ENCODE measurements at regions not wholly inside any gene's neighbourhood (a gene's known extent, or its start where the extent isn't known, plus 50 kb on each side); places are given as distances from the start of the nearest gene placed in this dataset.

GRCh38 chr11:97263183-97263858 lies 873.5 kb downstream of the JRKL start:
- TF ChIP-seq CTCF (IDR thresholded peaks at IDR 0.05 in 8 of 11, conservative IDR thresholded peaks at IDR 0.05 in 3 of 11) (no peak), POLR2AphosphoS5 (IDR thresholded peaks at IDR 0.05) (no peak), POLR2A (IDR thresholded peaks at IDR 0.05) (no peak)
